HFF-Myc (cell line): ENCODE measurements at regions not wholly inside any gene's neighbourhood (a gene's known extent, or its start where the extent isn't known, plus 50 kb on each side); places are given as distances from the start of the nearest gene placed in this dataset.

Experiments used
- DNase-seq: peaks from one replicate; pipeline ENCODE4 v3.0.0-alpha.2; 2011; ENCODE audit warnings: low read depth; ENCODE audit errors: extremely low read depth
- H3K4me3 ChIP-seq: replicated peaks from 2 replicates; pipeline ENCODE4 v1.5.1; 2011; ENCODE audit warnings: low read depth, mild to moderate bottlenecking, control low read depth, low read length
- TF ChIP-seq, protein P1 (sequence below): IDR thresholded peaks from 2 replicates; pipeline ENCODE4 v1.5.1; 2012; ENCODE audit warnings: mild to moderate bottlenecking, low read depth, low read length, control low read depth; ENCODE audit errors: missing control alignments

DNA sequence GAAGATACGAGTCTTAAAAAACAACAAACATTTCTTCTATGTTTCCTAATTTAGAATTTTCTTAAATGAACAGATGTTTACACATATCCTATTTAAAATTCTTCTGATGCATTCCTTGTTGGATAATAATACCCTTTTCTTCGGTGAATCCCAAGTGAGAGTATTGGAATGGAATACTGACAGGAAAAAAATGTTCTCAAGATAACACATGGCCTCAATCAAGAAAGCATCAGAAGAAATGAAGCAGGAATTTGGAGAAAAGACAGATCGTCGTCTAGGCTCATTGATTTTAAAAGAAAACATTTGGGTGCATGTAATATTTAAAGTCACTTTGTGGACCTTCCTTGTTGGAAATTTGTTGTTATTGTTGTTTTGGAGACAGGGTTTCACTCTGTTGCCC lies 196.9 kb upstream of the ANK2 start:
- TF ChIP-seq, protein P1, sequence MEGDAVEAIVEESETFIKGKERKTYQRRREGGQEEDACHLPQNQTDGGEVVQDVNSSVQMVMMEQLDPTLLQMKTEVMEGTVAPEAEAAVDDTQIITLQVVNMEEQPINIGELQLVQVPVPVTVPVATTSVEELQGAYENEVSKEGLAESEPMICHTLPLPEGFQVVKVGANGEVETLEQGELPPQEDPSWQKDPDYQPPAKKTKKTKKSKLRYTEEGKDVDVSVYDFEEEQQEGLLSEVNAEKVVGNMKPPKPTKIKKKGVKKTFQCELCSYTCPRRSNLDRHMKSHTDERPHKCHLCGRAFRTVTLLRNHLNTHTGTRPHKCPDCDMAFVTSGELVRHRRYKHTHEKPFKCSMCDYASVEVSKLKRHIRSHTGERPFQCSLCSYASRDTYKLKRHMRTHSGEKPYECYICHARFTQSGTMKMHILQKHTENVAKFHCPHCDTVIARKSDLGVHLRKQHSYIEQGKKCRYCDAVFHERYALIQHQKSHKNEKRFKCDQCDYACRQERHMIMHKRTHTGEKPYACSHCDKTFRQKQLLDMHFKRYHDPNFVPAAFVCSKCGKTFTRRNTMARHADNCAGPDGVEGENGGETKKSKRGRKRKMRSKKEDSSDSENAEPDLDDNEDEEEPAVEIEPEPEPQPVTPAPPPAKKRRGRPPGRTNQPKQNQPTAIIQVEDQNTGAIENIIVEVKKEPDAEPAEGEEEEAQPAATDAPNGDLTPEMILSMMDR = no peak
- no peak for DNase-seq
- no peak overlapping the region for H3K4me3 ChIP-seq

GRCh38 chr4:112853662-112854256 lies 195.7 kb upstream of the ANK2 start:
- no peak for DNase-seq
- H3K4me3 ChIP-seq = no peak overlapping the region
- TF ChIP-seq, protein P1 = peak; percentile 28

GRCh38 chr4:112854420-112854819 lies 195.0 kb upstream of the ANK2 start:
- no peak overlapping the region for H3K4me3 ChIP-seq
- DNase-seq = no peak
- TF ChIP-seq, protein P1 = no peak

DNA sequence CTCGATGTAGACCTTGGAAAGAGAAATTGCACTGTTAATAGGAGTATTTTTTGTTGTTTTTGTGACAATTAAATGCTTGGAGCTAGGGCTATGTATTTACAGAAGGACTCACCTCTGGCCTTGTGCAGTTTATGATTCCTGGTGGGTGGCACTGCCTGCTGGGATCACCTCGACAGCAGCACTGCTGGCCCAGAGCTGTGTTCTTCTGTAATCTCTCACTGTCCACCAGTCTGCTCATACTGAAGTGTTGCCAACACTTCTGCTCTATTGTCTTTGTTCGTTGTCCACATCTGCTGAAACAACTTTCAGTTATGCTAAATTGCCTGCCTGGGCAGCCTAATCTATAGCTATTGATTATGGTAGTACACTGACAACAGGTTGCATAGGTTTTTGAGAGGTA lies 194.4 kb upstream of the ANK2 start:
- no peak overlapping the region for H3K4me3 ChIP-seq
- TF ChIP-seq, protein P1 = no peak
- DNase-seq = no peak

DNA sequence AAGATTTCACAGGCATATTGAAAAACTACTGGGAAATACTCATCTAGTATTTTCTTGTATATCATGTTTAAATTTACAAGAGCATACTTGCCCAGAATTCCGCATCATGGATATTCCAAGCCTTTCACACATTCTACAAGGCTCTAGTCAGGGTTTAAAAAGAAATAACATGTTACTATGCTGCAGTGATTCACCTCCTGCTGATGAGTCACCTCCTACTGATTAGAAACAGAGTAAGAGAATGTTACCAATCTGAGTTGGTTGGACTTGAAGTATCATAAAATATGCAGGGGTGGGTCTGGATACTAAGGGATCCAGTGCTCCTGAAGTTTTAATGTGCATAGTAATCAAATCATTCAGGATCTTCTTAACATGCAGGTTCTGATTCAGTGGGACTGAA lies 192.0 kb upstream of the ANK2 start:
- no peak overlapping the region for H3K4me3 ChIP-seq
- peak; percentile 92 for DNase-seq
- TF ChIP-seq, protein P1 = no peak

DNA sequence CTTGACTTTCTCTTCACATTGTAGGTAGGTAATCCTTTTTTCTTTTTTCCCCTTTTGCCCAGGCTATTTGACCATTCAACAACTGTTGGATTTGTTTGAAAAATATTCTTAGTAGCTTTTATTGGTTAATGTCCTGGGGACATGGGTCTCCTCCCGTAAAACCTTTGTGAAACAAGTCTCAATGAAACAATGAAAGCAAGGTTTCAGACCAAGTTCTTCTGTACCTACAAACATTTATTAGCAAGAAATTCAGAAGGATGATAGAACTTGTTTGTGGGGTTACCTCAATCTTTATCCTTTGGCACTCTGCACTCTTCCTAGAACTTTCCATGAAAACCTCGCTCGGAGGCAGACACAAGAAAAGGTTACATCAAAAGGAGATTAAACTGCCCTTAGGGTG lies 190.7 kb upstream of the ANK2 start:
- DNase-seq = no peak
- no peak overlapping the region for H3K4me3 ChIP-seq
- TF ChIP-seq, protein P1 = no peak

GRCh38 chr4:112859456-112860184 lies 189.8 kb upstream of the ANK2 start:
- DNase-seq = no peak
- H3K4me3 ChIP-seq = no peak overlapping the region
- TF ChIP-seq, protein P1 = no peak
